Neural cell (in vitro differentiated cells): ENCODE measurements at regions not wholly inside any gene's neighbourhood (a gene's known extent, or its start where the extent isn't known, plus 50 kb on each side); places are given as distances from the start of the nearest gene placed in this dataset.

ENCODE experiments used
- EZH2 ChIP-seq: fragments of 200-600, 300-800 bp; shearing (Covaris generic), sonication (generic); IDR thresholded peaks from 2 replicates; pipeline ENCODE4 v1.6.1; 2014; ENCODE audit warnings: antibody characterized with exemption, low read length, borderline replicate concordance, mild to moderate bottlenecking; ENCODE audit not compliant: insufficient read depth, poor library complexity, severe bottlenecking
- POLR2AphosphoS5 ChIP-seq: IDR thresholded peaks from 2 replicates; pipeline ENCODE4 v1.6.1; 2012
- RAD21 ChIP-seq: fragments of 450-650 bp; conservative IDR thresholded peaks from 2 replicates; pipeline ENCODE4 v1.6.1; 2014; ENCODE audit warnings: antibody characterized with exemption, mild to moderate bottlenecking, moderate library complexity
- TF ChIP-seq, protein P1 (sequence below): fragments of 450-650 bp; IDR thresholded peaks from 2 replicates; pipeline ENCODE4 v1.5.1; 2014; ENCODE audit warnings: antibody characterized with exemption, mild to moderate bottlenecking, moderate library complexity; ENCODE audit not compliant: poor library complexity, severe bottlenecking
- TF ChIP-seq, protein P2 (sequence below): IDR thresholded peaks from 2 replicates; pipeline ENCODE4 v1.6.1; 2012; ENCODE audit warnings: borderline replicate concordance

- TF ChIP-seq EZH2 (no peak), POLR2AphosphoS5 (no peak), RAD21 (no peak)
- TF ChIP-seq, protein P1, sequence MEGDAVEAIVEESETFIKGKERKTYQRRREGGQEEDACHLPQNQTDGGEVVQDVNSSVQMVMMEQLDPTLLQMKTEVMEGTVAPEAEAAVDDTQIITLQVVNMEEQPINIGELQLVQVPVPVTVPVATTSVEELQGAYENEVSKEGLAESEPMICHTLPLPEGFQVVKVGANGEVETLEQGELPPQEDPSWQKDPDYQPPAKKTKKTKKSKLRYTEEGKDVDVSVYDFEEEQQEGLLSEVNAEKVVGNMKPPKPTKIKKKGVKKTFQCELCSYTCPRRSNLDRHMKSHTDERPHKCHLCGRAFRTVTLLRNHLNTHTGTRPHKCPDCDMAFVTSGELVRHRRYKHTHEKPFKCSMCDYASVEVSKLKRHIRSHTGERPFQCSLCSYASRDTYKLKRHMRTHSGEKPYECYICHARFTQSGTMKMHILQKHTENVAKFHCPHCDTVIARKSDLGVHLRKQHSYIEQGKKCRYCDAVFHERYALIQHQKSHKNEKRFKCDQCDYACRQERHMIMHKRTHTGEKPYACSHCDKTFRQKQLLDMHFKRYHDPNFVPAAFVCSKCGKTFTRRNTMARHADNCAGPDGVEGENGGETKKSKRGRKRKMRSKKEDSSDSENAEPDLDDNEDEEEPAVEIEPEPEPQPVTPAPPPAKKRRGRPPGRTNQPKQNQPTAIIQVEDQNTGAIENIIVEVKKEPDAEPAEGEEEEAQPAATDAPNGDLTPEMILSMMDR, result no peak
- TF ChIP-seq, protein P2, sequence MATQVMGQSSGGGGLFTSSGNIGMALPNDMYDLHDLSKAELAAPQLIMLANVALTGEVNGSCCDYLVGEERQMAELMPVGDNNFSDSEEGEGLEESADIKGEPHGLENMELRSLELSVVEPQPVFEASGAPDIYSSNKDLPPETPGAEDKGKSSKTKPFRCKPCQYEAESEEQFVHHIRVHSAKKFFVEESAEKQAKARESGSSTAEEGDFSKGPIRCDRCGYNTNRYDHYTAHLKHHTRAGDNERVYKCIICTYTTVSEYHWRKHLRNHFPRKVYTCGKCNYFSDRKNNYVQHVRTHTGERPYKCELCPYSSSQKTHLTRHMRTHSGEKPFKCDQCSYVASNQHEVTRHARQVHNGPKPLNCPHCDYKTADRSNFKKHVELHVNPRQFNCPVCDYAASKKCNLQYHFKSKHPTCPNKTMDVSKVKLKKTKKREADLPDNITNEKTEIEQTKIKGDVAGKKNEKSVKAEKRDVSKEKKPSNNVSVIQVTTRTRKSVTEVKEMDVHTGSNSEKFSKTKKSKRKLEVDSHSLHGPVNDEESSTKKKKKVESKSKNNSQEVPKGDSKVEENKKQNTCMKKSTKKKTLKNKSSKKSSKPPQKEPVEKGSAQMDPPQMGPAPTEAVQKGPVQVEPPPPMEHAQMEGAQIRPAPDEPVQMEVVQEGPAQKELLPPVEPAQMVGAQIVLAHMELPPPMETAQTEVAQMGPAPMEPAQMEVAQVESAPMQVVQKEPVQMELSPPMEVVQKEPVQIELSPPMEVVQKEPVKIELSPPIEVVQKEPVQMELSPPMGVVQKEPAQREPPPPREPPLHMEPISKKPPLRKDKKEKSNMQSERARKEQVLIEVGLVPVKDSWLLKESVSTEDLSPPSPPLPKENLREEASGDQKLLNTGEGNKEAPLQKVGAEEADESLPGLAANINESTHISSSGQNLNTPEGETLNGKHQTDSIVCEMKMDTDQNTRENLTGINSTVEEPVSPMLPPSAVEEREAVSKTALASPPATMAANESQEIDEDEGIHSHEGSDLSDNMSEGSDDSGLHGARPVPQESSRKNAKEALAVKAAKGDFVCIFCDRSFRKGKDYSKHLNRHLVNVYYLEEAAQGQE, result no peak
These were observed 428.7 kb upstream of the GYPC start for GRCh38 chr2:126227250-126227649.
